ENCODE measurements at regions not wholly inside any gene's neighbourhood (a gene's known extent, or its start where the extent isn't known, plus 50 kb on each side); places are given as distances from the start of the nearest gene placed in this dataset.

DNA sequence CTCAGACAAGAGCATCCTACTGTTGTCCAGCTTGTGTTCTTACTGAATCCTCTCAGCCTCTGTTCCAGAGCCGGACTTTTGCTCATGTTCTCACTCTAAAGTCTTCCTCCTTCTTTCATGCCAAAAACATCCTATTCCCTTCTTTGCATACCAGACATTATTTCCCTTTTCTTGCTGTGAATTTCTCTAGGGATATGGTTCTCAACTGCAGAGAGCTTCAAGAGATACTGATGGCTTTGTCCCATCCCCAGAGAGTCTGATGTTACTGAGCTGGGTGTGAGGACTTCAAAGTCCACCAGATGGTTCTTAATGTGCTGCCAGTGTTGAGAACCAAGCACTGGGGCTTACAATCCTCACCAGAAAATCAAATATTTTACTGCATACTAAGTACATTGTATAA is 98.6 kb upstream of the FER start:
- DNase-seq: no peak

DNA sequence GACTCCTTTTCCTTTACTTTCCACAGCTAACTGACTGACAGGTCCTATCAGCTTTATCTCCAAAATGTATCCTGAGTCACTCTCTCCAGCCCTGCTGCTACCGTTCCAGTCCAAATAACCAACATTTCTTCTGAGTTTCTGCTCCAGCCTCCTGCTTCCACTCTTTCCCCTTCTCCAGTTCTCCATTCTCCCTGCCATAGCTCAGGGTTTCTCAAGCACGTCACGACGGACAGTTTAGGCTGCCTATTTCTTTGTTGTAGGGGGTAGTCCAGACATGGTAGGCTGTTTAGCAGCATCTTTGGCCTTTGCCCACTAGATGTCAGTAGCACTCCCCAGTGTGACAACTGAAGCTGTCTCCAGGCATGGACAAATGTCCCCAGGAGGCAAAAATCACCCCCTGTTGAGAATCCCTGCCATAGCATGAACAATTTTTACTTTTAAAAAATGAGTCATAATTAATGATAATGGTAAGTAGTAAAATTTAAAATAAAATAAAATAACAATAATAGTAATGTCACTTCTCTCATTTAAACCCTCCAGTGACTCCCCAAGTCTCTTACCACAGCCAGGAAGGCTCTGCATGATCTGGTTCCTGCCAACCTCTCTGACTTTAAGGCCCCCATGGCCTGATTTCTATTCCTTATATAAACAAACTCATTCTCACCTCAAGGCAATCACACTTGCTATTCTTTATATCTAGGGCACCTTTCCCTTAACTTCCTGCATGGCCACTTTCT is 105.4 kb upstream of the FER start:
- DNase-seq: no peak

DNA sequence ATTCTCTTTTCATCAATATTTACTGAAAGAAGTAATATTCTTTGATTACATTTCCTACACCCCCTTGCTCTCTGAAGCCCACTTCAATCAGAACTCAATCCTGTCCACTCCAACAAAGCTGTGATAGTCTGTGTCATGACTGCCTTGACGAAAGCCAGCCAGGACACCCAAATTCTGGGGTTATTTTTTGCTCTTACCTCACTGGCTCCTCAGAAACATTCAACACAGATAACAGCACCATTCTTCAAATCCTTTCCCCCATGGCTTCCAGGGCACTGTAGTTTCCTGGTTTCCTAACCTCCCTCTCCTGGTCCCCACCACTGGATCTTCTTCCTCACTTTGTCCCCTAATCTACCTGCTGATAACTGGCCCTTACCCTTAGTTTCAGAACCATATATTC is 106.1 kb upstream of the FER start:
- no peak for DNase-seq

DNA sequence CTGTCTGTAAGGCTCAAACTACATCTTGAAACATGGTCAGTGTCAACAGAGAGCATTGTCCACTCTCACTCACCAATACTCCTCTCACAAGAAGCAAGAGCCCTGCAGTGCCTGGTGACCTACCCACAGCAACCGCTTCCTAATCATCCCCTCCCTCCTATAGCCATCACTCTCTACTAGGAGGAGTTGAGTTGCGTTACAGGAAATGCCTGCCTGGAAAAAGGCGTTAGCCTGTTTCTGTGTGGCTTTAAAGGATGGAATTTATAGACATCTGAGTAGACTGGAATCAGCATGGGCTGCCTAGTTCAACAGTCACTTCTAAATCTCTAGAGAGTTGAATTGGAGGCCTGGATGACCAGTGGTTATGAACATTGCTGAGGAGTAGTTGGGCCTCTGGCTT is 108.3 kb upstream of the FER start:
- DNase-seq: no peak

DNA sequence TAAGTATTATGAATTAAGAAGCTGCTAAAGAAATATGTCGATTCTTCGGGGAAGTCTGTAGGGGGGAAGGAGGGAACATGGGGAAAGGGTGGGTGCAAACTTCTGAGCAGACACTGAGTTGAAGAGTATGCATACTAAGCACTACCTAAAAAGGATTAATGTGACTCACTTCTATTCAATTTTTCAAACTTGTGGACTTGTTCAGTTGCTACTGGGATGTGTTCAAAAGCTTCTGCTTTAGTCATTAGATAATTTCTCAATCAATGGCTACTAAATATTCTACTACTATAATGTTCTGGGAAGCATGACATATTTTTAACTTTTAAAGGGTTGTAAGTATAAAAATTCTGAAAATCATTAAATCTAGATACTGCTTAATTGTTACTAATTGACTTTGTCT is 109.7 kb upstream of the FER start:
- no peak for DNase-seq

DNA sequence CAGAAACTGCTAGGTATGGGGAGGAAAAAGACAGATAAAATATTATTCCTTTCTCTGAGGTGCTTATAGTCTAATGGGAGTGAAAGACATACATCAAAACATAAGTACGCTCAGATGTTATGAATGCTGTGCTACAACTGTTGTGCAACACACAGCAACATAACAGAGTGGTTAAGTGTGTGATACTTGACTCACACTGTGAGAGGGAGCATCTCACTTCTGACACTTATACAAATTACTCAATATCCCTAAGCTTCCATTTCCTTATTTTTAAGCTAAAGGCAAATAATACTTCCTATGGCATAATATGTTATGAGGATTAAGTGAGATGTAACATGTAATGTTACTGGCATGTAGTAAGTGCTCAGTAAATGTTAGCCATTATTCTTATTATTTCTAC is 110.6 kb upstream of the FER start:
- no peak for DNase-seq

DNA sequence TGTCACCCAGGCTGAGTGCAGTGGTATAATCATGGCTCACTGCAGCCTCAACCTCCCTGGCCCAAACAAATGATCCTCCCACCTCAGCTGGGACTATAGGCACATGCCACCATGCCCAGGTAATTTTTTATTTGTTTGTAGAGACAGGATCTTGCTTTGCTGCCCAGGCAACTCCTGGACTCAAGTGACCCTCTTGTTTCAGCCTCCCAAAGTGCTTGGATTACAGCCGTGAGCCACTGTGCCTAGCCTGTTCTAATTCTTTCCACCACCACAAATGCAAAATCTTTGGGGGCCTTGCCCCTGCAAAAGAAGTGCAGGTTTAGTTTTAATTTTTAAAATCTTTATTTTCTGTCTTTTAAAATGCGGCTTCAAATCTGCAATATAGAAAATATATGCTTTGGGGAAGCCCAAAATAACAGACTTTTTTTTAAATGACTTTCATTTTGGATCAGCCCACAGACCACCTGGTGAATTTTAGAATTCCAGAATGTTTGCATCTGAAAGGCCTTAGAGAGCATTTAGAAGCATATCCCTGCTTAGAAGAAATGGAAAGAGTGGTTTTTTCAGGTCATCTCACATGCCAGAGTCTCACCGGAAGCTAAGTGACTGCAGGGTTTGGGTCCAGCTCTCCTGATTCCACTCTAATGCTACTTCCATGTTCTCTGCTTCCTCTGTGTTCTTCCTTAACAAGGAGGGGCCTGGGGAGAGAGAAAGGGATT is 111.4 kb upstream of the FER start:
- no peak for DNase-seq

DNA sequence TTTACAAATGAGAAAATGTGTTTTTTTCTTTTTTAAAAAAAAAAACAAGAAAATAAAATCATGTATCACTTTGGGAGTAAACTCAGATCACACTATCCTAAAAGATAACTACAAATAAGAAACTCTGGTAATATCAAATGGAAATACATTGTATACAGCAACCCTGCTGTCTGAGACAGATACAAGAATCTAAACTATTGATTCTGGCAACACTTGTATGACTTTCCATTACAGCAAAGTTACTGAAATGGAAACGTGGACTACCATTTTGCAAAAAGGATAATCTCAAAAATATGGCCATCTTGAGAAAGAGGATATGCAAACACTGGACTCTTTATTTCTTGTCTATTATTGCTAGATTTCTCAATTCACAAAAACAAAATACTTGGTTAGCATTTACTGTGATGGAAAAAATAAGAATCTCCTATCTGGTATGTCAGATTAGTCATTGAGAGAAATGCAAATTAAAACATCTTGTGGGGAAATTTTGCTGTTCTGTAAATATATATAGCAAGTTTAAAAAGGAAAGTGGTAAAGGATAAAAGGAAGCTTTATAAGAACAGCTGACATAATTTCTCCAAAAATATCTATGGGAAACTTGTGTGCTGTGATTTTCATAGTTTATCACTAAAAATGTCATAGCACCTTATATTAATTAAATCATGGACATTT is 112.9 kb upstream of the FER start:
- DNase-seq: no peak

DNA sequence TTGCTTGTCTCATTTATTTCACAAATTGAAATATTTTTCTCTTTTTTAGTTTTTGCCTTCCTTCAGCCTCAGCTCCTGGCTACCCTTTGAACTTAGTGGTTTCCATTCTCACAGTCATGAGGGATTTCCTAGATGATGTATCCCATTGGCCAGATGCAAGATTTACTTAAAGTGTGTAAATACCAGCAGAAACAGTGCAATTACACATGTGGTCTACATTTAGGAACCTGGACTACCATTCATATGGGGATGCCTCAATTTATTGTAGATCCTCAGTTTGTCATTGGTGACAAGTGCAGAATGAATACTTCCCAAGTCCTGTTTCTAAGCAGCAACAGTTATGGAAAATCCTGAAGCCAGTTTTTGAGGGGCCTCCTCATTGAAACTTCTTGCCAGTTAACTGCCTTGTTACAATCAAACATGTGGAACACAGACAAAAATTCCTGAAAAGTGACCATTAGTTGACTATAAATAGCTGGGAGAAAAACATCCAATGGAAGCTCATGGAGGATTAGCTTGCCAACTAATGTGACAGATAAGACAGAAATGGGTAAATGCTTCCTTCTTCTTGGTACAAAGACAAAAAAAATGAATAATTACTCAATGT is 113.6 kb upstream of the FER start:
- no peak for DNase-seq

DNA sequence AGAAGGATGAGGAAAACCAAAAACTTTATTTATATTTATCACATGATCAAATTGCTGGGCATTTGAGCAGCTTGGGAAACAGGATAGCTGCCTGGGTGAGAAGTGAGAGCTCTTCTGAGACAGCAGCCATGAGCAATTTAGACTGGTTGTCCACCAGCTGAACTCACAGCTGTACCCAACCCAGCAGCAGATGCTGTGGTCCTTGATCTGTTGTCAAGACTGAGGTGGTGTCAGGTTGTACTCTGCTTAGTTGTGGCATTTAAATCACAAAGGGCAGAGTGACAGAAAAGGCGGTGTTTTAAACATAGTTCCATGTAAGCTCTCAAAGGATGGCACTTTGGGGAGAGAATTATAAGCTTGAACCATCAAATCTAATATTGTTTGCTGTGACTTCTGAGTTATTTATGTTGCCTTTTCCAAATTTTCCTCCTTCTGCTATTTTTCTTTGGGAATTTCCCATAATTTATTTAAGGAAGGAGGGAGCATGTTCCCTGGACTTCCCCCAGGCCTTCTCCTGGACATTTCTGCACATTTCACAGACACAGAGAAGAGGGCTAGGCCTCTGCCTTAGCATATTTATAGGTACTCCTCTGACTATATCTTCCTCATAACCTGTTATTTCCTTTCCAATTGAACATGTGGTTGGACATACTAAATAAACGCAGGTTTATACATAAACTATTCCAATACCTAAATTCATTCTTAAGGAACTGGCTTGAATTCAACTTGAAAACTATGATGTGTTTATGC is 117.7 kb upstream of the FER start:
- DNase-seq: no peak

DNA sequence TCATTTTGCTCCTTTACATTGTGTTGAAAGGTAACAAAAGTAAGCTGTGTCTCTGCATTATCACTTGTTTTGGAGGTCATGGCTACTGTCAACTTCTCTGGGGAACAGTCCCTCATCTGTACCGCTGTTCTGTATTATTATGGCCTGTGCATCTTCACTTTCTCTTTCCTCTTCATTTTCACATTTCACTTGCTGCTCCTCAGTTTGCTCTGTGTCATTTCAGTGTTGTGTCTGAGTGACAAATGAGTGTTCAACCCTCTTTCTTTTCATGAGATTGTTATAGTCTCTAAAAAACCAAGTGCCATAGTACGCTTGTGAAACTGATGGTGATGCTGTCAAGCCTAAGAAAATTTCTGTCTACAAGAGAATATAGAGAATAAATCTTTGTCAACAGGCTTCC is 122.0 kb upstream of the FER start:
- DNase-seq: no peak

DNA sequence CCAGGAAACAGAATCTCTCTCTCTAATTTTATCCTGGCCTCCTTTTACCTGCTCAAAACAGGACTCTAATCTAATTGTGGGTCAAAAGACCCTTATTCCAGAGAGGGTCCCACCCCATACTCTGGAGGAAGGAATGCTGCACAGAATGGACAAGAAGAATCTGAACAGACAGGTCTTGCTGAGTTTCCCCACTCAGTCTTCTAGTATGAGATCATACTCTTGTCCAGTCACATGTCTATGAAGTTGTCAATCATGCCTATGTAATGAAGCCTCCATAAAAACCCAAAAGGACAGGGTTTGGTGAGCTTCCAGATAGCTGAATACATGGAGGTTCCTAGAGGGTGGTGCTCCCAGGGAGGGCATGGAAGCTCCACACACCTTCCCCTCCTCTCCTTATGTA is 123.9 kb upstream of the FER start:
- no peak for DNase-seq

DNA sequence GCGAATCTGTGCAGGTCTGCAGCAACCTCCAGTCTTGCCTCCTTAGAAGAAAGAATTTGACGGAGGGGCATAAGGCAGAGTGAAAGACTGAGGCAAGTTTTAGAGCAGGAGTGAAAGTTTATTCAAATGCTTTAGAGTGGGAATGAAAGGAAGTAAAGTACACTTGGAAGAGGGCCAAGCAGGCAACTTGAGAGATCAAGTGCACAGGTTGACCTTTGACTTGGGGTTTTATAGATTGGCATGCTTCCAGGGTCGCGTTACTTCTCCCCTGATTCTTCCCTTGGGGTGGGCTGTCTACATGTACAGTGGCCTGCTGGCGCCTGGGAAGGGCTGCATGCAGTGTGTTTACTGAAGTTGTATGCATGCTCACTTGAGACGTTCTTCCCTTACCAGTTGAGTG is 127.2 kb upstream of the FER start:
- DNase-seq: no peak

DNA sequence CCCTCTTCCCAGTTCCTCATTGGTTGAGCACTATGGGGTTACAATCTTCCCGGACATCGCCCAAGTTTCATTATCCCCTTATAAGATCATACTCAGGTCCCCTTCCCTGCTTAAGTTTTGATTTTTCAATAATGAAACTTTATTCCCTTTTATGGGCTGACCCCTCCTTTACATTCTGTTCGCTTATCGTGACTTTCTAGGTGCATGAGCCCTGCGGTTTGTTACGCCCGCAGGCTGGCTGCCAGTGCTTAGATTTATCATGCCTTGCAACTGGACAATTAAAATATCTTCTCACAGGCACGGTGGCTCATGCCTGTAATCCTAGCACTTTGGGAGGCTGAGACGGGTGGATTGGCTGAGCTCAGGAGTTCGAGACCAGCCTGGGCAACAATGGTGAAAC is 127.9 kb upstream of the FER start:
- DNase-seq: no peak

DNA sequence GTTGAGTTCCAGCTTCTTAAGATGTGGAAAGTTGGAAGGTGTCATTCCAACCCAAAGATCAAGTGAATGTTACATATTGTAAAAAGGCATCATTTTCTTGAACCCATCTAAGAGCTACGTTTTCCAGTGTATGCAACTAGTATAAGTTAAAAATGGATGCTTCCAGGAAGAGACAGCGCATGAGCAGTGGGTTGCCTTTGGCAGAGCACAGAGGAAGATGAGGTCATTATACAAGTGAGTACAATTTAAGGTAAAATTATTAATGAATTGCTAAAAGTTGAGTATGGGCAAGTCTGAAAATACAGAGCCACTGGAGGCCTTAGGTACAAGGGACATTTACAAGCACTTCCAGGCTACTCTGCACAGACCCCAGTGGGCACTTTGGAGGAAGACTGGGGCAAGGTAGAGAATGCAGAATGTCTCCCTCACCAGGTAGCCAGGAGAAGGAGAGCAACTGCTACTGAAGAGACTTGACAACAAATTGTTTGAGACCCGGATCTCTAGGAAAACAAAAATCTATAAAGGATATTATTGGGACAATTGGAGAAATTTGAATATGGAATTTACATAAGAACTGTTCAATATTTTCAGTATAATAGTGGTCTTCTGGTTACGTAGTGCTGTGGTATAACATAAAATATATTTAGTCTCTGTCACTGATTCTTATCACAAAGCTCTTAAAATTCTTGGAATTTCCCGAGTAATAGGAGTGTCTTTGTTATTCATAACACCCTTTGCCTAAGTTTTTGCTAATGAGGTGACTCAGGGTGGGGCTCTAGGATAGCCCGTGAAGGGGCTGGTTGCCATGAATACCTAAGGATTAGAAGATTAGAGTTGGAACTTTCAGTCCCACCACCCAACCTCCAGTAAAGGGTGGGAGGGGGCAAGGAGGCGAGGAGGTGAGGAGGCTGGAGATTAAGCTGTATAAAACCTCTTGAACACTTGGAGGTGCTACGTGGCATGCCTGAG is 129.9 kb upstream of the FER start:
- no peak for DNase-seq

DNA sequence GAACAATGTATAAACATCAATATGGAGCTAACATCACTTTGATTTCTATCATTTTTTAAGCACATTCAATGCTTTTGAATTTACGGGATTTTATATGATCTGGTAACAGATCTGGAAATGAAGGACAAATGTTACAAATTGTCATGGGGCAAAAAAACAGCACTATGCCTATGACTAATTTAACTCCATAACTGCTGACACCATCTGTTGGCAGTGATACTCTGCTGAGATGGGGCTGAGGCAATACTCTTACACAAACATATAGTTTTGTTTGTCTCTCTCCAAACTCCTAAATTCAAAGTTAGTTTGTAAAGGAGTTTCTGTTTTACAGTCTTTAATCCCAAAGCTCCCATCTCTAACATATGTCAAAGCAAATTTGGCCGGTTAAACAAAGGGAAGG is 132.5 kb upstream of the FER start:
- DNase-seq: no peak

DNA sequence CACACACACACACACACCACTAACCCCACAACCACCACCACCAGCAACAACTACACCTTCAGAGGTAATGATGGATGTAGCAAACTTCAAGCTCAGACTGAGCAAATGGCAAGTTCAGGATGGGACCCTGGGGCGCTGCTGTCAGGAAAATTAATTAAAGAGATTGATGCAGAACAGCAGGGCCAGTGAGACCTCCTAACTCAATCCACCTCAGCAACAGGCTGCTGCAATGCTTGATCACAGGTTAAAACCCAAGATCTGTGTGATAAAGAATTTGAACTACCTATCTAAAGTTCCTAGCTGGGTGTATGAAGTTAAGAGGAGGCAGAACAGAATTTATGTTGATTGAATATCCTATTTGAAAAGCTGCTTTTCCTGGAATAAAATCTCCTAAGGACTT is 140.3 kb upstream of the FER start:
- no peak for DNase-seq

DNA sequence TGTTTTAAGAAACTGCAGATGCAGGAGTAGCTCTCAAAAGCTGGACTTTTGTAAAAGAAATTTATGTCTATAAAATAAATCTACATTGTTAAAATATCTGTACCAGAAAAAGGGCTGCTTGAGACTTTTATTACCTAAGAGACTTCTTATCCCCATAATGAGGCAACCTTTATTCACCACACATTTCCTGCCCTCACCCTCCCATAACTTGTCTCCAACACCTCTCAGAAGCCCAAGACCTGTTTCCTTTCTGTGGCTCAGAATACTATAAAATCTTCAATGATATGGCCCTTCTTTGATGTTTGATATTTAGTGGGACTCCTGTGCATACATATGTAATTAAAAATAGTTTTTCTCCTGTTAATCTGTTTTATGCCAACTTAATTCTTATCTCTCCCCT is 141.5 kb upstream of the FER start:
- DNase-seq: no peak

DNA sequence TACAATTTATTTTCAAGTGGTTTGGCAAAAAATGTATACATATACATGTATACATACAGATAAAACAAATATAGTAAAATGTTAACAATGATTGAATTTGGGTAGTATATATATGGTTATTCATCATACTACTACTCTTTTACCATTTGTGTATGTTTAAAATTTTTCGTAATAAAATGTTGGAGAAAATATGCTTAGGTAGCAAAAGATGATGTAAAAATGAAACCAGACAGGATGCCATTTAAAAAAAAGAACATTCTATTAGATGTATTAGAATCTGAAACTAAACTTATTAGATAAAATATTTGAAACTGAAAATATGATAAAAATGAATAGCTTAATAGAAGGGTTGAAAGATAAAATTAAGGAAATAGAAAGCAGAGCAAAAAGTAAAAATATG is 144.9 kb upstream of the FER start:
- DNase-seq: no peak

DNA sequence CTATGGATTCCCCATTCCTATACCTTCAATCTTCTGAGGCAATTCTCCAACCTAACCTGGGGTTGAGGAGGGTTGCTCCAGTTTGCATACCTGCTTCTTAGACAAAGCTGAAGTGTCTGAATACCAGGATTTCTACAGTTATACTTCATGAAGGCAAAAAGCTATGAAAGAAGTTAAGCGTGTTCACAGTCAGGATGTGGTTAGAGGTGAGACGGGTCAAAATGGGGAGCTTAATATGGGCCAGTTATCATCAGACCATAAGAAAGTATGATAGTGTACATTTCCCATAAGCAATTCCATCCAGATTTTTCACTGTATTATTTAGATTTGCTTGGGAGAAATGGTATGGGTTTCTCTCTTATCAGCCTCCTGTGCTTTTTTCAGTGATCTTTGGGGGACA is 156.9 kb upstream of the FER start:
- no peak for DNase-seq

DNA sequence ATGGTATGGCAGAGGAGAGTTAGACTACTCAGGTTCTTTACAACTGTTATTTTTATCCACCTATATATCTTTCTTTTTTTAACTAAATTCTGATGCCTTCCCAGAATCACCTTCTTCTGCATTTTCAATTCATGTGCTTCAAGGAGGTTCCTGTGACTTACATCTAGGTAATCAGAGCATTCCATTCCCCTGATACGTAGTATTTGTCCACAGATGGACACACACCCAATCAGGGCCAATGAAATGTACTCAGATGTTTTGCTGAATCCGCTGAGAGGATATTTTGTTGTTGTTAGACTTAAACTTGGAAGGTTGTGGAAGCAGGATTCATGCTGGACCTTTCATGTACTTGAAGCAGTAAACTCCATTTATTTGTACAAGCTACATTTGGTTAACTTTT is 159.4 kb upstream of the FER start:
- no peak for DNase-seq

DNA sequence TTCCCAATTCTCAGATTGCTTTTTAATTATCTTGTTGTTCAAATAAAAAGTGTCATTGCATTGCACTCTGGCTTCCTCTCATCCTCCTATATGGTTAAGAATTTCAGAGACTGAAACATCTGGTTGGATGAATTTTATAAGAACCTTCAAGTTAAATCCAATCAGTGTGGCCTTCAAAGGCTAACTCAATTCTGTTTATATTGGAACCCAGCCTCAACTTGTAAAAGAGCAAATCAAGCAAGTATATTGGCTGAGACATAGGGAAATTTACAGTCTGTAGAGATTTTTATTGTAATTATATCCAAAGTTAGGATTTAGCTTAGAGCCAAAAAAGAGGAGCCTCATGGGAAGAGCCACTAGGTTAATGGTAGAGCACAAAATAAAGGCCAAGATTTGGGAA is 159.9 kb upstream of the FER start:
- DNase-seq: no peak
